ENCODE measurements at regions not wholly inside any gene's neighbourhood (a gene's known extent, or its start where the extent isn't known, plus 50 kb on each side); places are given as distances from the start of the nearest gene placed in this dataset.

DNA sequence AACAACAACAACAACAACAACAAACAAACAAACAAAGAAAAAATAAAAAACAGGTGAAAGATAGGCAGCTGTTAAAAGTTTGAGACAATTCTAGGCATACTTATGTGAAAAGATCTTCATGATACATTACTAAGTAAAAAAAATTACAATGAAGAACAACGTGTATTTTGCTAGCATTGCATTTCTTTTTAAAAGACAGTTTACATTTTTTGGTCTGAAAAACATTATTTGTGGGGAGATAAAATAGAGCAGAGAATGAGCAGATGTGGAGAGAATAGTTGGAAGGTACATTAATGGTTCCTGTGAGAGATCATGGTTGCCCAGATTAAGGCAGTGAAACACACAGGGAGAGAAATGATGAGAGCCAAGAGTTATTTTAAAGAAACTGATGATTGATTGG lies 210.2 kb upstream of the MKLN1 start:
- peaks cover 28% of the 10 kb centered on the region for H3K4me1 Mint-ChIP-seq
- POLR2A ChIA-PET: no interaction called here
- ATAC-seq (ENCODE audit: low read depth): no peak
- Histone ChIP-seq H3K79me2 (ENCODE audit: control insufficient read depth, insufficient read depth, low read length) (peaks cover 4% of the 10 kb centered on the region), H4K20me1 (ENCODE audit: control insufficient read depth, insufficient read depth, low read length, poor library complexity, severe bottlenecking) (no peaks in the 10 kb centered on the region), H3K4me1 (ENCODE audit: control insufficient read depth in 2 of 2, insufficient read depth in 2 of 2, low read length in 2 of 2) (peaks cover 16 to 17% of the 10 kb centered on the region in 2 donors), H3K9ac (ENCODE audit: low read length) (no peak overlapping the region), H3K9me3 (ENCODE audit: control extremely low read depth in 1 of 3, control insufficient read depth in 2 of 3, insufficient read depth in 1 of 3, low read length in 2 of 3) (peaks cover 0 to 18% (median 14%) of the 10 kb centered on the region in 3 donors), H3K27me3 (replicated peaks in 1 of 4; ENCODE audit: control extremely low read depth in 1 of 4, control insufficient read depth in 3 of 4, insufficient read depth in 4 of 4, low read length in 3 of 4) (no peaks in the 10 kb centered on the region), H3K4me3 (ENCODE audit: control extremely low read depth in 1 of 5, extremely low read depth in 1 of 5, insufficient read depth in 1 of 5, low read depth in 2 of 5, low read length in 4 of 5) (no peak overlapping the region), H2AFZ (ENCODE audit: insufficient read depth, low read depth, low read length, poor library complexity, severe bottlenecking) (no peak overlapping the region), H3K4me2 (replicated peaks; ENCODE audit: low read depth, low read length, poor library complexity, severe bottlenecking) (no peak overlapping the region), H3K27ac (ENCODE audit: low read length in 2 of 2) (no peak overlapping the region), H3K36me3 (replicated peaks in 1 of 2; ENCODE audit: control extremely low read depth in 1 of 2, control insufficient read depth in 1 of 2, extremely low read depth in 1 of 2, insufficient read depth in 2 of 2, low read length in 1 of 2) (no peaks in the 10 kb centered on the region)
- no peak overlapping the region for H3K27ac Mint-ChIP-seq
- intact Hi-C loops (cut with micrococcal nuclease): no loop called here
- TF ChIP-seq, protein P1, sequence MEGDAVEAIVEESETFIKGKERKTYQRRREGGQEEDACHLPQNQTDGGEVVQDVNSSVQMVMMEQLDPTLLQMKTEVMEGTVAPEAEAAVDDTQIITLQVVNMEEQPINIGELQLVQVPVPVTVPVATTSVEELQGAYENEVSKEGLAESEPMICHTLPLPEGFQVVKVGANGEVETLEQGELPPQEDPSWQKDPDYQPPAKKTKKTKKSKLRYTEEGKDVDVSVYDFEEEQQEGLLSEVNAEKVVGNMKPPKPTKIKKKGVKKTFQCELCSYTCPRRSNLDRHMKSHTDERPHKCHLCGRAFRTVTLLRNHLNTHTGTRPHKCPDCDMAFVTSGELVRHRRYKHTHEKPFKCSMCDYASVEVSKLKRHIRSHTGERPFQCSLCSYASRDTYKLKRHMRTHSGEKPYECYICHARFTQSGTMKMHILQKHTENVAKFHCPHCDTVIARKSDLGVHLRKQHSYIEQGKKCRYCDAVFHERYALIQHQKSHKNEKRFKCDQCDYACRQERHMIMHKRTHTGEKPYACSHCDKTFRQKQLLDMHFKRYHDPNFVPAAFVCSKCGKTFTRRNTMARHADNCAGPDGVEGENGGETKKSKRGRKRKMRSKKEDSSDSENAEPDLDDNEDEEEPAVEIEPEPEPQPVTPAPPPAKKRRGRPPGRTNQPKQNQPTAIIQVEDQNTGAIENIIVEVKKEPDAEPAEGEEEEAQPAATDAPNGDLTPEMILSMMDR (IDR thresholded peaks at IDR 0.05): no peak
- no peak for TF ChIP-seq EZH2 (IDR thresholded peaks at IDR 0.05; ENCODE audit: borderline replicate concordance, insufficient read depth, low read depth, low read length, poor library complexity, severe bottlenecking)
- no peak for DNase-seq
- CTCF ChIA-PET: interaction anchor here (1.0 kb wide), 1 partner anchor 11 kb away, joined by 3 read pairs; no protein-coding TSS in a partner anchor
- no peak overlapping the region for H3K4me3 Mint-ChIP-seq
- H3K9me3 Mint-ChIP-seq (ENCODE audit: insufficient read depth): peaks cover 6% of the 10 kb centered on the region
- H3K27me3 Mint-ChIP-seq: no peaks in the 10 kb centered on the region
- no CpG with 5 or more reads among the region's 1 CpG for WGBS (ENCODE audit: insufficient coverage)

DNA sequence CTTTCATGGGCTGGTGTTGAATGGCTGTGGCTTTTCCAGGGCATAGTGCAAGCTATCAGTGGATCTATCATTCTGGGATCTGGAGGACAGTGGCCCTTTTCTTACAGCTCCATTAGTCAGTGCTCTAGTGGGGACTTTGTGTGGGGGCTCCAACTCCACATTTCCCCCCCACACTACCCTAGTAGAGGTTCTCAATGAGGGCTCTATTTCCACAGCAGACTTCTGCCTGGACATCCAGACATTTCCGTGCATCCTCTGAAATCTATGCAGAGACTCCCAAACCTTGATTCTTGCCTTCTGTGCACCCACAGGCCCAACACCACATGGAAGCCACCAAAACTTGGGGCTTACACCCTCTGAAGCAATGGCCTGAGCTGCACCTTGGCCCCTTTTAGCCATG lies 208.3 kb upstream of the MKLN1 start:
- peaks cover 0 to 18% (median 14%) of the 10 kb centered on the region in 3 donors for H3K9me3 ChIP-seq (ENCODE audit: control extremely low read depth in 1 of 3, control insufficient read depth in 2 of 3, insufficient read depth in 1 of 3, low read length in 2 of 3)
- no peak overlapping the region for H2AFZ ChIP-seq (ENCODE audit: insufficient read depth, low read depth, low read length, poor library complexity, severe bottlenecking)
- no peak overlapping the region for H3K4me2 ChIP-seq (replicated peaks; ENCODE audit: low read depth, low read length, poor library complexity, severe bottlenecking)
- no peak overlapping the region for H3K27ac ChIP-seq (ENCODE audit: low read length in 2 of 2)
- peaks cover 4% of the 10 kb centered on the region for H3K79me2 ChIP-seq (ENCODE audit: control insufficient read depth, insufficient read depth, low read length)
- DNase-seq (no peak), ATAC-seq (ENCODE audit: low read depth) (no peak)
- TF ChIP-seq, protein P1 (IDR thresholded peaks at IDR 0.05): no peak
- H3K27me3 ChIP-seq (replicated peaks in 1 of 4; ENCODE audit: control extremely low read depth in 1 of 4, control insufficient read depth in 3 of 4, insufficient read depth in 4 of 4, low read length in 3 of 4): no peaks in the 10 kb centered on the region
- H3K27ac Mint-ChIP-seq: no peak overlapping the region
- H3K4me1 ChIP-seq (ENCODE audit: control insufficient read depth in 2 of 2, insufficient read depth in 2 of 2, low read length in 2 of 2): peaks cover 30% of the 10 kb centered on the region in 2 donors
- H3K4me3 ChIP-seq (ENCODE audit: control extremely low read depth in 1 of 5, extremely low read depth in 1 of 5, insufficient read depth in 1 of 5, low read depth in 2 of 5, low read length in 4 of 5): no peak overlapping the region
- no peak overlapping the region for H3K9ac ChIP-seq (ENCODE audit: low read length)
- no peaks in the 10 kb centered on the region for H3K27me3 Mint-ChIP-seq
- no peaks in the 10 kb centered on the region for H3K36me3 ChIP-seq (replicated peaks in 1 of 2; ENCODE audit: control extremely low read depth in 1 of 2, control insufficient read depth in 1 of 2, extremely low read depth in 1 of 2, insufficient read depth in 2 of 2, low read length in 1 of 2)
- no peaks in the 10 kb centered on the region for H4K20me1 ChIP-seq (ENCODE audit: control insufficient read depth, insufficient read depth, low read length, poor library complexity, severe bottlenecking)
- WGBS (ENCODE audit: insufficient coverage): 100% methylated on average over 1 of the region's 1 CpG
- H3K4me1 Mint-ChIP-seq: peaks cover 36% of the 10 kb centered on the region
- ChIA-PET POLR2A (no interaction called here), CTCF (no interaction called here)
- intact Hi-C loops (cut with micrococcal nuclease): no loop called here
- no peak overlapping the region for H3K4me3 Mint-ChIP-seq
- peaks cover 6% of the 10 kb centered on the region for H3K9me3 Mint-ChIP-seq (ENCODE audit: insufficient read depth)

All from B cell (primary cell).